PC-3 (cell line): ENCODE measurements at regions not wholly inside any gene's neighbourhood (a gene's known extent, or its start where the extent isn't known, plus 50 kb on each side); places are given as distances from the start of the nearest gene placed in this dataset.
"Not testable (repeated sequence)": the region's sequence is repeated elsewhere in the genome, so short reads cannot be mapped to it uniquely, and the experiment has no call there.

ENCODE experiments used
- EZH2 ChIP-seq: fragments of 300-600 bp; sonication (generic); IDR thresholded peaks from one replicate; pipeline ENCODE4 v1.6.1; 2017; ENCODE audit warnings: antibody characterized with exemption, mild to moderate bottlenecking, low read length; ENCODE audit not compliant: unreplicated experiment
- TF ChIP-seq, protein P1 (sequence below): fragments of 300-600 bp; sonication (generic); conservative IDR thresholded peaks from 2 replicates; pipeline ENCODE4 v1.5.1; 2017; ENCODE audit warnings: antibody characterized with exemption, low read depth, mild to moderate bottlenecking, low read length

DNA sequence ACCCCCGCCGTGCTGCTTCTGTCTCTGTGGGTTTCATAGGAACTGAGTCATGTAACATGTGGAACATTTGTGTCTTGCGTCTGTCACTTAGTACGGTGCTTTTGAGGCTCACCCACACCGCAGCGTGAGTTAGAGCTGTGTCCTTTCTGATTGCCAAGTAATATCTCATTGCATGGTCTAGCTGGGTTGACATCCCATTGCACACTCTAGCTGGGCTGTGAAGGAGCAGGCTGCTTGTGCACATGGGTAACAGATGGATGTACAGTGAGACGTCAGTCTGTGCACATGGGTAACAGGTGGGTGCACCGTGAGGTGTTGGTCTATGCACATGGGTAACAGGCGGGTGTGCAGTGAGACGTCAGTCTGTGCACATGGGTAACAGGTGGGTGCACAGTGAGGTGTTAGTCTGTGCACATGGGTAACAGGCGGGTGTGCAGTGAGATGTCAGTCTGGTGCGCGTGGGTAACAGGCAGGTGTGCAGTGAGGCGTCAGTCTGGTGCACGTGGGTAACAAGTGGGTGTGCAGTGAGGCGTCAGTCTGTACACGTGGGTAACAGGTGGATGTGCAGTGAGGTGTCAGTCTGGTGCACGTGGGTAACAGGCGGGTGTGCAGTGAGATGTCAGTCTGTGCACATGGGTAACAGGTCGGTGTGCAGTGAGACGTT, 58.5 kb upstream of the METTL9 start:
- not testable (repeated sequence) for TF ChIP-seq EZH2
- TF ChIP-seq, protein P1, sequence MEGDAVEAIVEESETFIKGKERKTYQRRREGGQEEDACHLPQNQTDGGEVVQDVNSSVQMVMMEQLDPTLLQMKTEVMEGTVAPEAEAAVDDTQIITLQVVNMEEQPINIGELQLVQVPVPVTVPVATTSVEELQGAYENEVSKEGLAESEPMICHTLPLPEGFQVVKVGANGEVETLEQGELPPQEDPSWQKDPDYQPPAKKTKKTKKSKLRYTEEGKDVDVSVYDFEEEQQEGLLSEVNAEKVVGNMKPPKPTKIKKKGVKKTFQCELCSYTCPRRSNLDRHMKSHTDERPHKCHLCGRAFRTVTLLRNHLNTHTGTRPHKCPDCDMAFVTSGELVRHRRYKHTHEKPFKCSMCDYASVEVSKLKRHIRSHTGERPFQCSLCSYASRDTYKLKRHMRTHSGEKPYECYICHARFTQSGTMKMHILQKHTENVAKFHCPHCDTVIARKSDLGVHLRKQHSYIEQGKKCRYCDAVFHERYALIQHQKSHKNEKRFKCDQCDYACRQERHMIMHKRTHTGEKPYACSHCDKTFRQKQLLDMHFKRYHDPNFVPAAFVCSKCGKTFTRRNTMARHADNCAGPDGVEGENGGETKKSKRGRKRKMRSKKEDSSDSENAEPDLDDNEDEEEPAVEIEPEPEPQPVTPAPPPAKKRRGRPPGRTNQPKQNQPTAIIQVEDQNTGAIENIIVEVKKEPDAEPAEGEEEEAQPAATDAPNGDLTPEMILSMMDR = not testable (repeated sequence)
